HEK293T (cell line): ENCODE measurements at regions not wholly inside any gene's neighbourhood (a gene's known extent, or its start where the extent isn't known, plus 50 kb on each side); places are given as distances from the start of the nearest gene placed in this dataset.

Experiments
- BHLHE40 ChIP-seq: fragments of 450-650 bp; IDR thresholded peaks from 2 replicates; pipeline ENCODE4 v1.6.1; 2016; ENCODE audit warnings: mild to moderate bottlenecking, moderate library complexity, borderline replicate concordance
- FOXA1 ChIP-seq: fragments of 450-650 bp; IDR thresholded peaks from 2 replicates; pipeline ENCODE4 v1.6.1; 2016; ENCODE audit warnings: mild to moderate bottlenecking
- FOXK2 ChIP-seq: fragments of 450-650 bp; IDR thresholded peaks from 2 replicates; pipeline ENCODE4 v1.6.1; 2016; ENCODE audit warnings: mild to moderate bottlenecking
- FOXM1 ChIP-seq: fragments of 450-650 bp; IDR thresholded peaks from 2 replicates; pipeline ENCODE4 v1.6.1; 2017; ENCODE audit warnings: mild to moderate bottlenecking, borderline replicate concordance
- L3MBTL2 ChIP-seq: fragments of 450-650 bp; conservative IDR thresholded peaks from 2 replicates; pipeline ENCODE4 v1.6.1; 2016; ENCODE audit warnings: mild to moderate bottlenecking
- LEF1 ChIP-seq: fragments of 450-650 bp; IDR thresholded peaks from 2 replicates; pipeline ENCODE4 v1.6.1; 2017; ENCODE audit warnings: mild to moderate bottlenecking, borderline replicate concordance
- NFRKB ChIP-seq: fragments of 450-650 bp; IDR thresholded peaks from 2 replicates; pipeline ENCODE4 v1.6.1; 2016; ENCODE audit warnings: mild to moderate bottlenecking, moderate library complexity
- SP1 ChIP-seq: fragments of 450-650 bp; IDR thresholded peaks from 2 replicates; pipeline ENCODE4 v1.6.1; 2017
- SUZ12 ChIP-seq: fragments of 450-650 bp; IDR thresholded peaks from 2 replicates; pipeline ENCODE4 v1.6.1; 2016; ENCODE audit warnings: mild to moderate bottlenecking
- TARDBP ChIP-seq: fragments of 450-650 bp; IDR thresholded peaks from 2 replicates; pipeline ENCODE4 v1.6.1; 2016

DNA sequence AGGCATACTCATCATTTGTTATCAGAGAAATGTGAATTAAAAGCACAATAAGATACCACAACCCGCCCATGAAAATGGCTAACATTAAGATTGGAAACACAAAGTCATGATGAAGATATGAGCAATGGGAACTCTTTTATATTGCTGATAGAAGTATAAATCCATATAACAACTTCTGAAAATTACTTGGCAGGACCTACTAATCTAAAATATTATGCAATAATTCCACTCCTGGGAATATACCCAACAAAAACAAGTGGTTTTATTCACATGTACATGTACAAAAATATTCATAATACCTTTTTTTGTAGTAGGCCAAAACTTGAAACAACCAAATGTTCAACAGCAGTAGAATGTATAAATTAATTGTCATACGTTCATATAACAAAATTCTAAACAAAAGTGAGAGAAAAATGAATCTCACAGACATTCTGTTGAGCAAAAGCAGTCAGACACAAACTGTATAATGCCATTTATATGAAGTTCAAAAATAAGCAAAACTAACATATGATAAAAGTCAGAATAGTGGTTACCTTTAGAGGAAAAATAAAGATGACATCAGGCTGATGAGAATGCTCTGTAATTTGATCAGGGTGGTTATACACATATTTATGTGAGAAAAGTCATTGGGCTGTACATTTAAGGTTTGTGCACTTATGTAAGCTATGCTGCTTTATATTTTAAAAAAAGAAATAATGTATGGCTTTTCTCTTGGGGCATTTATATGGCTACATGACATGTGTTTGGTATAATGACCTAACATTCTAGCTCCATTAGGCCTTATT is 309.2 kb upstream of the KITLG start:
- TF ChIP-seq TARDBP (no peak), BHLHE40 (no peak), SP1 (no peak), SUZ12 (no peak), L3MBTL2 (no peak), FOXK2 (no peak), LEF1 (no peak), NFRKB (no peak), FOXM1 (no peak), FOXA1 (no peak)
